Endodermal cell (in vitro differentiated cells): ENCODE measurements at regions not wholly inside any gene's neighbourhood (a gene's known extent, or its start where the extent isn't known, plus 50 kb on each side); places are given as distances from the start of the nearest gene placed in this dataset.

Source experiments
- DNase-seq: peaks from one replicate; pipeline ENCODE4 v3.0.0-alpha.2; 2017
- H3K27ac ChIP-seq: 2 replicates; pipeline ENCODE4 v1.5.1; 2013; ENCODE audit warnings: mild to moderate bottlenecking, low read depth, low read length, moderate library complexity
- H3K27me3 ChIP-seq: 2 replicates; pipeline ENCODE4 v1.6.1; 2013; ENCODE audit warnings: mild to moderate bottlenecking, low read length, moderate library complexity; ENCODE audit not compliant: insufficient read depth, control insufficient read depth, poor library complexity, severe bottlenecking
- H3K36me3 ChIP-seq: 2 replicates; pipeline ENCODE4 v1.7.0; 2013; ENCODE audit warnings: mild to moderate bottlenecking, low read length, moderate library complexity; ENCODE audit not compliant: control insufficient read depth, insufficient read depth
- H3K4me1 ChIP-seq: one replicate; pipeline ENCODE4 v1.7.0; 2013; ENCODE audit warnings: low read length; ENCODE audit not compliant: control insufficient read depth, insufficient read depth
- H3K4me3 ChIP-seq: 2 replicates; pipeline ENCODE4 v1.5.1; 2013; ENCODE audit warnings: mild to moderate bottlenecking, low read length, moderate library complexity
- H3K9ac ChIP-seq: 2 replicates; pipeline ENCODE4 v1.6.1; 2013; ENCODE audit warnings: mild to moderate bottlenecking, low read length, moderate library complexity; ENCODE audit not compliant: poor library complexity, severe bottlenecking; ENCODE audit errors: extremely low read depth
- H3K9me3 ChIP-seq: 2 replicates; pipeline ENCODE4 v1.6.1; 2013; ENCODE audit warnings: mild to moderate bottlenecking, low read length, moderate library complexity; ENCODE audit not compliant: control insufficient read depth
- H3K27ac Mint-ChIP-seq: 2 replicates; pipeline ENCODE4 v1.8.0; 2020; ENCODE audit warnings: mixed read lengths
- H3K27me3 Mint-ChIP-seq: 2 replicates; pipeline ENCODE4 v1.8.0; 2021; ENCODE audit warnings: mild to moderate bottlenecking, mixed read lengths; ENCODE audit not compliant: insufficient read depth
- H3K36me3 Mint-ChIP-seq: 2 replicates; pipeline ENCODE4 v1.8.0; 2020; ENCODE audit warnings: low read depth, mixed read lengths
- H3K4me1 Mint-ChIP-seq: 2 replicates; pipeline ENCODE4 v1.8.0; 2020; ENCODE audit warnings: mixed read lengths
- H3K4me3 Mint-ChIP-seq: 2 replicates; pipeline ENCODE4 v1.8.0; 2020; ENCODE audit warnings: mild to moderate bottlenecking, moderate library complexity, mixed read lengths
- H3K9me3 Mint-ChIP-seq: 2 replicates; pipeline ENCODE4 v1.8.0; 2020; ENCODE audit warnings: mild to moderate bottlenecking, mixed read lengths
- WGBS, 2 experiments: methylation state at CpG; one replicate each; pipeline versions ENCODE4 v1.1.5 to v1.1.7; 2013; ENCODE audit warnings: missing lambda C conversion rate in 2 of 2, mixed read lengths in 1 of 2; ENCODE audit not compliant: insufficient coverage in 1 of 2, insufficient read length in 1 of 2; 5-methylcytosine and 5-hydroxymethylcytosine counted together
- TF ChIP-seq, protein P1 (sequence below): fragments of 200-600 bp; sonication (generic); conservative IDR thresholded peaks from 2 replicates; pipeline ENCODE4 v1.5.0; 2021; ENCODE audit warnings: antibody characterized with exemption, mild to moderate bottlenecking

DNA sequence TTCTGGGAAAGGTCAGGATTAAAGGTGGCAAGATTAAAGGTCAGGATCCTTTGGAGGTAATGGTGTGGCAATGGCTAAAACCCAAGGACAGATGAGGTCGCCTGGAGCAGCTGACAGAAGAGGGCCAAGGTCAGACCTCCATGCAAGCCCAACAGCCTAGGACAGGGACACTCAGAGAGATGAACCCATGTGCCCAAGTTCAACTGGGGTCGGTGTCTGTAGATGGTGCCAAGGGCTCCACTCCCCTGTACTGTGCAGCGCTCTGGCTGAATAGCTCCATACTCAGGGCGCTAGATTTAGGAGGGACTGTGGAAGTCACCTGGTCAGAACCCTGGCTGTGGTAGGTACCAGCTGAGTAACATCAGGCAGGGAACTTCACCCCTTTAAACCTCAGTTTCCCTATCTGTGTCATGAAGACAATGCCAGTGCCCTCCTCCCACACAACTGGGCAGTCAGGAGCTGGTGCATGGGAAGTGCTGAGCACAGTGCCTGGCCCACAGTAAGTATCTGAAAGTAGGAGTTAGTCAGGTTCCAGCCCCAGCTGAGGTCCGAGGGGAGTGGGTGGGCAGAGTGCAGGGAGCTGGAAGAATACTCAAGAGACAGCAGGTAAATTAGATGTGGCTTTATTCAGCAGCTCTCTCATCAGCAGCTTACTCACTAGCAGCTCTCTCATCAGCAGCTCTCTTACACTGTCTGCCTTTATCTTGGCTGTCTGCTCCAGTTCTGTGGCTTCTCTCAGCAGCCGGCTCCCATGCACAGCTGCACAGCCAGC lies 327.1 kb downstream of the GLRX3 start:
- Histone ChIP-seq H3K36me3 (no peaks in the 10 kb centered on the region), H3K27me3 (no peaks in the 10 kb centered on the region), H3K4me3 (no peak overlapping the region), H3K4me1 (no peaks in the 10 kb centered on the region), H3K9ac (no peak overlapping the region), H3K27ac (no peak overlapping the region), H3K9me3 (no peaks in the 10 kb centered on the region)
- no peak for DNase-seq
- Mint-ChIP-seq H3K4me1 (no peaks in the 10 kb centered on the region), H3K4me3 (no peak overlapping the region), H3K27ac (no peak overlapping the region), H3K9me3 (peaks cover 7% of the 10 kb centered on the region), H3K36me3 (no peaks in the 10 kb centered on the region), H3K27me3 (peaks cover 7% of the 10 kb centered on the region)
- 85 to 100% methylated on average over 6 of the region's 6 CpGs for WGBS, 2 experiments
- TF ChIP-seq, protein P1, sequence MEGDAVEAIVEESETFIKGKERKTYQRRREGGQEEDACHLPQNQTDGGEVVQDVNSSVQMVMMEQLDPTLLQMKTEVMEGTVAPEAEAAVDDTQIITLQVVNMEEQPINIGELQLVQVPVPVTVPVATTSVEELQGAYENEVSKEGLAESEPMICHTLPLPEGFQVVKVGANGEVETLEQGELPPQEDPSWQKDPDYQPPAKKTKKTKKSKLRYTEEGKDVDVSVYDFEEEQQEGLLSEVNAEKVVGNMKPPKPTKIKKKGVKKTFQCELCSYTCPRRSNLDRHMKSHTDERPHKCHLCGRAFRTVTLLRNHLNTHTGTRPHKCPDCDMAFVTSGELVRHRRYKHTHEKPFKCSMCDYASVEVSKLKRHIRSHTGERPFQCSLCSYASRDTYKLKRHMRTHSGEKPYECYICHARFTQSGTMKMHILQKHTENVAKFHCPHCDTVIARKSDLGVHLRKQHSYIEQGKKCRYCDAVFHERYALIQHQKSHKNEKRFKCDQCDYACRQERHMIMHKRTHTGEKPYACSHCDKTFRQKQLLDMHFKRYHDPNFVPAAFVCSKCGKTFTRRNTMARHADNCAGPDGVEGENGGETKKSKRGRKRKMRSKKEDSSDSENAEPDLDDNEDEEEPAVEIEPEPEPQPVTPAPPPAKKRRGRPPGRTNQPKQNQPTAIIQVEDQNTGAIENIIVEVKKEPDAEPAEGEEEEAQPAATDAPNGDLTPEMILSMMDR = no peak

DNA sequence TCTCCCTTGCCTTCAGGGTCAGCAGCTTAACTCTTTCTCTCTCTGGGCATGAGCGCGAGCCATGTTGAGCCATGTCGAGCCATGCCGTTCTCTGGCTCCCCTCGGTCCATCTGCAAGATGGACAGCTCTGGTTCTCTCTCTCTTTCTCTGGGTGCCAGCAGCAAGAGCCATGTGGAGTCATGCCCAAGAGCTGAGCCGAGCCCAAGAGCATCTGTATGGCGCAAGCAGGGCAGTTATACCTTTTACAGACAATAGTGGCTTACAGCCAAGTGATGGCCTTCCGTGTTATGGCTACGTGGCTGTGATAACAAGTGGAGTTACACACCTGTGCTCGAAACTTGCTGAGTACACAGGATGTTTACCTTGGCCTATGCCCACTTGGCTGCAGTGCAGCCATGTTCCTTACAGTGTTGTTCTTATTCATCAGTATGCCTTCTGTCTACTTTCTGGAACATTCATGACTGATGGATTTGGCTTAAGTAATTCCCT lies 327.7 kb downstream of the GLRX3 start:
- H3K36me3 ChIP-seq = no peaks in the 10 kb centered on the region
- Mint-ChIP-seq H3K27me3 (peaks cover 7% of the 10 kb centered on the region), H3K4me1 (no peaks in the 10 kb centered on the region), H3K27ac (no peak overlapping the region), H3K4me3 (no peak overlapping the region), H3K36me3 (no peaks in the 10 kb centered on the region), H3K9me3 (peaks cover 12% of the 10 kb centered on the region)
- DNase-seq = no peak
- no peaks in the 10 kb centered on the region for H3K9me3 ChIP-seq
- no peak overlapping the region for H3K27ac ChIP-seq
- 92 to 96% methylated on average over 4 to 10 of the region's 10 CpGs for WGBS, 2 experiments
- TF ChIP-seq, protein P1 = no peak
- no peak overlapping the region for H3K9ac ChIP-seq
- no peak overlapping the region for H3K4me3 ChIP-seq
- no peaks in the 10 kb centered on the region for H3K4me1 ChIP-seq
- H3K27me3 ChIP-seq = no peaks in the 10 kb centered on the region

DNA sequence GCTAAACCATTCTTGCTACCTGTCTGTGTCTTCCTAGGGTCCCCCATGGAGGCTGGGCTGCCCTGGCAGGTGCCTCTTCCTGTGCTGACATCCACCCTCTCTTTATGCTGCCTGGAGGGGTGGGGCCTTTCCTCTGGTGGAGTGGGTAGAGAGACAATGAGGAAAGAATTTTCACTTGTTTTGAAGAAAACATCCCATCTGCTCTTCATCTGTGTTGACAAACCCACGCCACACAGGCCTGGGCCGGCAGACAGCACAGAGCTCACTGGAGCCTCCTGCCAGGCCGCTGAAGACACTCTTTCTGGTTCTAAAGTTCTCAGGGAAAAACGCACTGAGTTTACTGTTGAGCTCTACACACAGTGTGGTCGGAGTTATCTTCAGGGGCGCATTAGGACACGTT lies 328.2 kb downstream of the GLRX3 start:
- Histone ChIP-seq H3K4me1 (no peaks in the 10 kb centered on the region), H3K36me3 (no peaks in the 10 kb centered on the region), H3K27me3 (no peaks in the 10 kb centered on the region), H3K27ac (no peak overlapping the region), H3K9me3 (no peaks in the 10 kb centered on the region), H3K4me3 (no peak overlapping the region), H3K9ac (no peak overlapping the region)
- TF ChIP-seq, protein P1 = no peak
- peaks cover 6% of the 10 kb centered on the region for H3K27me3 Mint-ChIP-seq
- DNase-seq = no peak
- H3K9me3 Mint-ChIP-seq = peaks cover 12% of the 10 kb centered on the region
- 81 to 87% methylated on average over 5 to 7 of the region's 7 CpGs for WGBS, 2 experiments
- H3K27ac Mint-ChIP-seq = no peak overlapping the region
- no peaks in the 10 kb centered on the region for H3K4me1 Mint-ChIP-seq
- no peak overlapping the region for H3K4me3 Mint-ChIP-seq
- H3K36me3 Mint-ChIP-seq = no peaks in the 10 kb centered on the region
